Mesendoderm (in vitro differentiated cells): ENCODE measurements at regions not wholly inside any gene's neighbourhood (a gene's known extent, or its start where the extent isn't known, plus 50 kb on each side); places are given as distances from the start of the nearest gene placed in this dataset.

Source experiments
- DNase-seq: peaks from one replicate; pipeline ENCODE4 v3.0.0; 2013
- H2AK5ac ChIP-seq: 2 replicates; pipeline ENCODE4 v1.6.1; 2013; ENCODE audit warnings: low read length, inconsistent platforms
- H2BK120ac ChIP-seq: 2 replicates; pipeline ENCODE4 v1.6.1; 2013; ENCODE audit warnings: low read depth, mild to moderate bottlenecking, low read length, moderate library complexity, mixed read lengths
- H2BK15ac ChIP-seq: replicated peaks from 2 replicates; pipeline ENCODE4 v1.6.1; 2013; ENCODE audit warnings: low read depth, mild to moderate bottlenecking, moderate library complexity
- H2BK5ac ChIP-seq: 2 replicates; pipeline ENCODE4 v1.6.1; 2013; ENCODE audit warnings: low read length, inconsistent platforms
- H3K18ac ChIP-seq: 2 replicates; pipeline ENCODE4 v1.6.1; 2013; ENCODE audit warnings: mild to moderate bottlenecking, low read length, mixed read lengths
- H3K23ac ChIP-seq: one replicate; pipeline ENCODE4 v1.6.1; 2013; ENCODE audit warnings: low read length
- H3K27ac ChIP-seq: 2 replicates; pipeline ENCODE4 v1.5.1; 2013; ENCODE audit warnings: low read depth, mild to moderate bottlenecking, inconsistent platforms, low read length, moderate library complexity
- H3K27me3 ChIP-seq: 2 replicates; pipeline ENCODE4 v1.6.1; 2013; ENCODE audit warnings: low read length, control low read depth, mild to moderate bottlenecking, inconsistent platforms; ENCODE audit not compliant: insufficient read depth, poor library complexity
- H3K36me3 ChIP-seq: 2 replicates; pipeline ENCODE4 v1.6.1; 2013; ENCODE audit warnings: low read length, inconsistent platforms; ENCODE audit not compliant: control insufficient read depth, insufficient read depth
- H3K4ac ChIP-seq: one replicate; pipeline ENCODE4 v1.6.1; 2013; ENCODE audit warnings: low read depth, mild to moderate bottlenecking, low read length, moderate library complexity
- H3K4me1 ChIP-seq: 2 replicates; pipeline ENCODE4 v1.6.1; 2013; ENCODE audit warnings: low read depth, low read length, inconsistent platforms; ENCODE audit not compliant: control insufficient read depth
- H3K4me2 ChIP-seq: 2 replicates; pipeline ENCODE4 v1.6.1; 2013; ENCODE audit warnings: low read length
- H3K4me3 ChIP-seq: 2 replicates; pipeline ENCODE4 v1.5.1; 2013; ENCODE audit warnings: mild to moderate bottlenecking, low read length
- H3K56ac ChIP-seq: one replicate; pipeline ENCODE4 v1.6.1; 2013; ENCODE audit warnings: low read length
- H3K79me1 ChIP-seq: 2 replicates; pipeline ENCODE4 v1.6.1; 2013; ENCODE audit warnings: low read length, inconsistent platforms
- H3K79me2 ChIP-seq: 2 replicates; pipeline ENCODE4 v1.6.1; 2013; ENCODE audit warnings: mild to moderate bottlenecking, low read length; ENCODE audit not compliant: control insufficient read depth, insufficient read depth
- H3K9ac ChIP-seq: 2 replicates; pipeline ENCODE4 v1.6.1; 2013; ENCODE audit warnings: low read length, inconsistent platforms
- H4K5ac ChIP-seq: one replicate; pipeline ENCODE4 v1.6.1; 2013; ENCODE audit warnings: low read length
- H4K8ac ChIP-seq: one replicate; pipeline ENCODE4 v1.6.1; 2013; ENCODE audit warnings: low read depth, mild to moderate bottlenecking, control low read depth, low read length, moderate library complexity
- WGBS: extraction: QIAGEN DNeasy Blood & Tissue Kit; methylation state at CpG from one replicate; pipeline ENCODE4 v1.1.7; 2013; ENCODE audit warnings: low lambda C conversion rate, missing lambda C conversion rate; ENCODE audit not compliant: insufficient coverage; ENCODE audit errors: extremely low coverage; 5-methylcytosine and 5-hydroxymethylcytosine counted together

DNA sequence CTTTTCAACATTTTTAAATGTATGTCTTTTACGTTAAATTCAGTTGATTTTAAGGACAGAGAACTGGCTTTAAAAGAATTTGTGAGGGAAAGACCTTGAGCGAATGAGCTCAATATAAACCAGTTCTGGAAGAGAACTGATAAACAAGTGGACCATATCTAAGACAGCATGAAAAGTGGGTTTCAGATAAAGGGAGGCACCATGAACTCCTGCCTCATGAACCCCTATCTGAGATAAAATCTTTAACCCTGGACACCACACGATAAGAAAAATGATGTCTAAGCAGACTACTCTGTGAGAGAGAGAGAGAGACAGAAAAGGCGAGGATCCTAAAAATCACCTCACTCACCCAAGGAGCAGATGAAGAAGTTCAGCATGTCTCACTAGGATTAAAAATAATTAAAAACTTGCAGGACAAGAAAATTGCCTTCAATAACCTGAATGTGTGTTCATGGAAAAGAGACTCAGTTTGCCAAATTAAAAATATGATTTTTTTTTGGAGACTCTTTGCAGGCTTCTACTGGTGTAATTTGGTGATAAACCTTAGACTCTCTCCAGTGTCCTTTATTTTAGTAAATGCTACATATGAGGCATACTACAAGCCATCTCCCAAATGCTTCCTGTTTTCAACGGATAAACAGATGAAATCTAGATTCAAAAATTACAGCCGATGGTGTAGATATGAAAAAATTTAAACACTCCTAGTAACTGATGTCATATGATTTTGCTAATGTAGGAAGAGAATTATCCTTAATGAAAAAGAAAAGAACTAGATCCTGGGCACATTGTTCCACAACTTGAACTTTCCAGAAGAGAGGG is 299.5 kb downstream of the ADGB start:
- Histone ChIP-seq H2BK120ac (no peak overlapping the region), H3K4me3 (no peak overlapping the region), H3K27me3 (no peaks in the 10 kb centered on the region), H3K79me1 (no peaks in the 10 kb centered on the region), H3K18ac (no peak overlapping the region), H3K56ac (no peak overlapping the region), H3K79me2 (no peaks in the 10 kb centered on the region), H3K9ac (no peak overlapping the region), H3K27ac (no peak overlapping the region), H3K4ac (no peak overlapping the region), H2AK5ac (no peak overlapping the region), H4K8ac (no peak overlapping the region), H3K36me3 (no peaks in the 10 kb centered on the region), H4K5ac (no peak overlapping the region), H2BK15ac (no peak overlapping the region), H2BK5ac (no peak overlapping the region), H3K4me2 (no peak overlapping the region), H3K23ac (no peak overlapping the region), H3K4me1 (no peaks in the 10 kb centered on the region)
- no CpG with 5 or more reads among the region's 6 CpGs for WGBS
- no peak for DNase-seq

- Histone ChIP-seq H3K36me3 (no peaks in the 10 kb centered on the region), H4K5ac (no peak overlapping the region), H3K4ac (no peak overlapping the region)
Observed at GRCh38 chr6:146898888-146899227, 300.1 kb downstream of the ADGB start.

DNA sequence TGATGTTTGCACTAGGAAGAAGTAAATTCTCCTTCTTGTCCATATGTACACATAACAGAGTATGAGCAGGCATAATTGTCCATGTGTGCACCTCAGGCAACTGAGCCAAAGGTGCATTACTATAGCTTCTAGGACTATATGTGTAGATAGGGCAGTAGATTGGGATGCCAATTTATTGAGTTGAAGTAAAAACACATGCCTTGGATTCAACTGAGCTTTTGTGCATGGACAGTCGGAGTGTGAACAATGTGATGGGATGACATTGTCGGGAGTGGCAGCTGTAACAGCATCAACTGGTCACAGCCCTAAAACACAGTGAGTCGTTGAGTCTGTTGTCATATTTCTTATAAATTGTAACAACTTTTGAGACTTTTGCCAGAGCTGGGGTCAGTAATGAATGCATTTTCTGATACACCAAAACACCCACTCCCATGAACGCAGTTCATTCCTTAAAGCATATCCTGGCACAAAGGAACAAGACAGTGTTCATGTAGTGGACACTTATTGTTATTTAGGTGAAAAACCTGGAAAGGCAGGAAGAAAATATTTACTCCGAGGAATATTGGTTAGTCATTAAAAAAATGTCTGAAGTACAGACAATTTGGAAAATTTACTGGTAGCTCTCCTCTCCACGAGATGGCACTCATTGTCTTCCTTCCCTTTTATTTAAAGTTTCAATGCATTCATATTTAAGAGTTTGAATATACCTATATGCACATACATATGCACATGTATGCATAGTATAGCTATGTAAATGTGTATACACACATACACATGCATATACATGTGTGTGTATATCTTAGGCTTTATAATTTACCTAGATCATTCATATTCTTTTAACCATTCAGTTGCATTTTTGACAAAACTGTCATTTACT is 302.0 kb upstream of the STXBP5 start:
- Histone ChIP-seq H3K79me2 (no peaks in the 10 kb centered on the region), H3K4ac (no peak overlapping the region), H3K56ac (no peak overlapping the region), H3K4me3 (no peak overlapping the region), H3K23ac (no peak overlapping the region), H3K79me1 (no peaks in the 10 kb centered on the region), H3K36me3 (no peaks in the 10 kb centered on the region), H4K8ac (no peak overlapping the region), H3K27me3 (no peaks in the 10 kb centered on the region), H4K5ac (no peak overlapping the region), H3K18ac (no peak overlapping the region), H3K9ac (no peak overlapping the region), H3K27ac (no peak overlapping the region), H2AK5ac (no peak overlapping the region), H2BK15ac (no peak overlapping the region), H2BK5ac (no peak overlapping the region), H3K4me2 (no peak overlapping the region), H2BK120ac (no peak overlapping the region), H3K4me1 (no peaks in the 10 kb centered on the region)
- no peak for DNase-seq
- WGBS, result no CpG with 5 or more reads among the region's 6 CpGs

More at GRCh38 chr6:146898888-146899227, 300.1 kb downstream of the ADGB start:
- Histone ChIP-seq H3K18ac (no peak overlapping the region), H2BK15ac (no peak overlapping the region), H2AK5ac (no peak overlapping the region), H3K79me2 (no peaks in the 10 kb centered on the region), H4K8ac (no peak overlapping the region), H3K27me3 (no peaks in the 10 kb centered on the region), H3K9ac (no peak overlapping the region), H3K23ac (no peak overlapping the region), H3K4me2 (no peak overlapping the region), H3K4me1 (no peaks in the 10 kb centered on the region), H3K79me1 (no peaks in the 10 kb centered on the region), H3K56ac (no peak overlapping the region), H2BK5ac (no peak overlapping the region), H2BK120ac (no peak overlapping the region), H3K27ac (no peak overlapping the region), H3K4me3 (no peak overlapping the region)
- no peak for DNase-seq
- no CpG with 5 or more reads among the region's 3 CpGs for WGBS

- DNase-seq, result no peak
- Histone ChIP-seq H2AK5ac (no peak overlapping the region), H3K27me3 (no peaks in the 10 kb centered on the region), H3K9ac (no peak overlapping the region), H4K8ac (no peak overlapping the region), H3K18ac (no peak overlapping the region), H3K27ac (no peak overlapping the region), H2BK15ac (no peak overlapping the region), H3K4me3 (no peak overlapping the region), H4K5ac (no peak overlapping the region), H3K56ac (no peak overlapping the region), H2BK120ac (no peak overlapping the region), H3K79me2 (no peaks in the 10 kb centered on the region), H3K4me2 (no peak overlapping the region), H3K23ac (no peak overlapping the region), H3K36me3 (no peaks in the 10 kb centered on the region), H2BK5ac (no peak overlapping the region), H3K4ac (no peak overlapping the region), H3K79me1 (no peaks in the 10 kb centered on the region), H3K4me1 (no peaks in the 10 kb centered on the region)
- no CpG with 5 or more reads among the region's 1 CpG for WGBS
Observed at GRCh38 chr6:146902846-146903245, 301.4 kb upstream of the STXBP5 start.

GRCh38 chr6:146903451-146903850 is 300.8 kb upstream of the STXBP5 start:
- no peaks in the 10 kb centered on the region for H3K27me3 ChIP-seq
- no peaks in the 10 kb centered on the region for H3K79me1 ChIP-seq
- H3K27ac ChIP-seq, result no peak overlapping the region
- H2BK5ac ChIP-seq, result no peak overlapping the region
- no peaks in the 10 kb centered on the region for H3K4me1 ChIP-seq
- no peak overlapping the region for H3K23ac ChIP-seq
- H3K79me2 ChIP-seq, result no peaks in the 10 kb centered on the region
- H3K18ac ChIP-seq, result no peak overlapping the region
- no peak overlapping the region for H3K4me3 ChIP-seq
- H4K5ac ChIP-seq, result no peak overlapping the region
- DNase-seq, result no peak
- H2AK5ac ChIP-seq, result no peak overlapping the region
- no peak overlapping the region for H3K4ac ChIP-seq
- no peaks in the 10 kb centered on the region for H3K36me3 ChIP-seq
- no peak overlapping the region for H3K9ac ChIP-seq
- no peak overlapping the region for H2BK120ac ChIP-seq
- H4K8ac ChIP-seq, result no peak overlapping the region
- no CpG with 5 or more reads among the region's 7 CpGs for WGBS
- no peak overlapping the region for H2BK15ac ChIP-seq
- H3K56ac ChIP-seq, result no peak overlapping the region
- no peak overlapping the region for H3K4me2 ChIP-seq
